MG63 (cell line): ENCODE measurements at regions not wholly inside any gene's neighbourhood (a gene's known extent, or its start where the extent isn't known, plus 50 kb on each side); places are given as distances from the start of the nearest gene placed in this dataset.

Experiments used
- DNase-seq: peaks from one replicate; pipeline ENCODE4 v3.0.0-alpha.2; 2020
- H3K27me3 ChIP-seq: fragments of 250-450 bp; sonication (Bioruptor Pico); 2 replicates; pipeline ENCODE4 v1.5.1; 2020; ENCODE audit warnings: mild to moderate bottlenecking, moderate library complexity
- H3K36me3 ChIP-seq: fragments of 250-450 bp; sonication (Bioruptor Pico); 2 replicates; pipeline ENCODE4 v1.5.1; 2020; ENCODE audit warnings: mild to moderate bottlenecking, moderate library complexity
- H3K4me3 ChIP-seq: fragments of 250-450 bp; sonication (Bioruptor Pico); 2 replicates; pipeline ENCODE4 v1.5.1; 2020; ENCODE audit warnings: mild to moderate bottlenecking, moderate library complexity
- H3K9me3 ChIP-seq: fragments of 250-450 bp; sonication (Bioruptor Pico); 2 replicates; pipeline ENCODE4 v1.5.1; 2020; ENCODE audit warnings: mild to moderate bottlenecking, moderate library complexity

GRCh38 chr14:80146941-80147340 is 64.4 kb downstream of the DIO2 start:
- Histone ChIP-seq H3K36me3 (no peaks in the 10 kb centered on the region), H3K27me3 (no peaks in the 10 kb centered on the region), H3K9me3 (no peaks in the 10 kb centered on the region), H3K4me3 (no peak overlapping the region)
- no peak for DNase-seq

GRCh38 chr14:80136358-80136757 is 74.9 kb downstream of the DIO2 start:
- H3K27me3 ChIP-seq: no peaks in the 10 kb centered on the region
- H3K36me3 ChIP-seq: no peaks in the 10 kb centered on the region
- H3K9me3 ChIP-seq: no peaks in the 10 kb centered on the region
- no peak overlapping the region for H3K4me3 ChIP-seq
- DNase-seq: no peak

- DNase-seq: no peak
- H3K36me3 ChIP-seq: no peaks in the 10 kb centered on the region
- no peaks in the 10 kb centered on the region for H3K9me3 ChIP-seq
- H3K27me3 ChIP-seq: no peaks in the 10 kb centered on the region
- no peak overlapping the region for H3K4me3 ChIP-seq
These were observed 75.8 kb downstream of the DIO2 start for GRCh38 chr14:80135305-80136088.

- Histone ChIP-seq H3K36me3 (no peaks in the 10 kb centered on the region), H3K27me3 (no peaks in the 10 kb centered on the region), H3K4me3 (no peak overlapping the region), H3K9me3 (no peaks in the 10 kb centered on the region)
- no peak for DNase-seq
These were observed 77.0 kb downstream of the DIO2 start for GRCh38 chr14:80134321-80134720.

- H3K4me3 ChIP-seq: no peak overlapping the region
- no peaks in the 10 kb centered on the region for H3K27me3 ChIP-seq
- no peaks in the 10 kb centered on the region for H3K36me3 ChIP-seq
- no peaks in the 10 kb centered on the region for H3K9me3 ChIP-seq
- no peak for DNase-seq
These were observed 77.8 kb downstream of the DIO2 start for GRCh38 chr14:80133457-80133856.

GRCh38 chr14:80127466-80127865 is 83.8 kb downstream of the DIO2 start:
- H3K36me3 ChIP-seq: no peaks in the 10 kb centered on the region
- no peaks in the 10 kb centered on the region for H3K27me3 ChIP-seq
- H3K4me3 ChIP-seq: no peak overlapping the region
- no peak for DNase-seq
- no peaks in the 10 kb centered on the region for H3K9me3 ChIP-seq

GRCh38 chr14:80124794-80125193 is 86.5 kb downstream of the DIO2 start:
- no peaks in the 10 kb centered on the region for H3K27me3 ChIP-seq
- H3K4me3 ChIP-seq: no peak overlapping the region
- H3K36me3 ChIP-seq: no peaks in the 10 kb centered on the region
- DNase-seq: no peak
- H3K9me3 ChIP-seq: no peaks in the 10 kb centered on the region

- Histone ChIP-seq H3K36me3 (no peaks in the 10 kb centered on the region), H3K4me3 (no peak overlapping the region), H3K27me3 (no peaks in the 10 kb centered on the region), H3K9me3 (no peaks in the 10 kb centered on the region)
- DNase-seq: no peak
These were observed 93.4 kb downstream of the DIO2 start for GRCh38 chr14:80117876-80118275.

GRCh38 chr14:80116157-80116556 is 95.1 kb downstream of the DIO2 start:
- Histone ChIP-seq H3K36me3 (no peaks in the 10 kb centered on the region), H3K9me3 (no peaks in the 10 kb centered on the region), H3K4me3 (no peak overlapping the region), H3K27me3 (no peaks in the 10 kb centered on the region)
- no peak for DNase-seq

GRCh38 chr14:80110721-80111120 is 100.6 kb downstream of the DIO2 start:
- no peaks in the 10 kb centered on the region for H3K27me3 ChIP-seq
- H3K36me3 ChIP-seq: no peaks in the 10 kb centered on the region
- H3K9me3 ChIP-seq: no peaks in the 10 kb centered on the region
- H3K4me3 ChIP-seq: no peak overlapping the region
- no peak for DNase-seq

GRCh38 chr14:80109055-80109454 is 102.2 kb downstream of the DIO2 start:
- no peaks in the 10 kb centered on the region for H3K36me3 ChIP-seq
- no peaks in the 10 kb centered on the region for H3K9me3 ChIP-seq
- no peak for DNase-seq
- no peaks in the 10 kb centered on the region for H3K27me3 ChIP-seq
- no peak overlapping the region for H3K4me3 ChIP-seq

GRCh38 chr14:80108430-80108829 is 102.9 kb downstream of the DIO2 start:
- no peak for DNase-seq
- Histone ChIP-seq H3K36me3 (no peaks in the 10 kb centered on the region), H3K27me3 (no peaks in the 10 kb centered on the region), H3K4me3 (no peak overlapping the region), H3K9me3 (no peaks in the 10 kb centered on the region)

- Histone ChIP-seq H3K36me3 (no peaks in the 10 kb centered on the region), H3K4me3 (no peak overlapping the region), H3K9me3 (no peaks in the 10 kb centered on the region), H3K27me3 (no peaks in the 10 kb centered on the region)
- no peak for DNase-seq
These were observed 105.8 kb downstream of the DIO2 start for GRCh38 chr14:80105488-80105994.

GRCh38 chr14:80101835-80102234 is 109.5 kb downstream of the DIO2 start:
- no peak for DNase-seq
- H3K36me3 ChIP-seq: no peaks in the 10 kb centered on the region
- no peaks in the 10 kb centered on the region for H3K9me3 ChIP-seq

GRCh38 chr14:80100681-80101080 is 110.6 kb downstream of the DIO2 start:
- no peaks in the 10 kb centered on the region for H3K27me3 ChIP-seq
- H3K9me3 ChIP-seq: no peaks in the 10 kb centered on the region
- H3K36me3 ChIP-seq: no peaks in the 10 kb centered on the region
- DNase-seq: no peak
- no peak overlapping the region for H3K4me3 ChIP-seq

More at GRCh38 chr14:80101835-80102234, 109.5 kb downstream of the DIO2 start:
- no peak overlapping the region for H3K4me3 ChIP-seq
- no peaks in the 10 kb centered on the region for H3K27me3 ChIP-seq

GRCh38 chr14:80095623-80096022 is 115.7 kb downstream of the DIO2 start:
- H3K4me3 ChIP-seq: no peak overlapping the region
- DNase-seq: no peak
- H3K27me3 ChIP-seq: no peaks in the 10 kb centered on the region
- no peaks in the 10 kb centered on the region for H3K9me3 ChIP-seq
- H3K36me3 ChIP-seq: no peaks in the 10 kb centered on the region

- H3K4me3 ChIP-seq: no peak overlapping the region
- DNase-seq: no peak
- H3K27me3 ChIP-seq: no peaks in the 10 kb centered on the region
- no peaks in the 10 kb centered on the region for H3K36me3 ChIP-seq
- H3K9me3 ChIP-seq: no peaks in the 10 kb centered on the region
These were observed 123.9 kb downstream of the DIO2 start for GRCh38 chr14:80087411-80087810.

GRCh38 chr14:80084196-80084595 is 127.1 kb downstream of the DIO2 start:
- Histone ChIP-seq H3K27me3 (no peaks in the 10 kb centered on the region), H3K4me3 (no peak overlapping the region), H3K36me3 (no peaks in the 10 kb centered on the region), H3K9me3 (no peaks in the 10 kb centered on the region)
- DNase-seq: no peak
